Pancreas (tissue), 10 donors: ENCODE measurements at regions not wholly inside any gene's neighbourhood (a gene's known extent, or its start where the extent isn't known, plus 50 kb on each side); places are given as distances from the start of the nearest gene placed in this dataset.

ENCODE experiments used
- ATAC-seq, 4 donors: fragments of 200-7000 bp; cut with Tn5 transposase; one replicate each; pipeline versions ENCODE4 v1.8.0 to v1.9.1; 2020; ENCODE audit warnings: mild to moderate bottlenecking in 4 of 4, moderate library complexity in 4 of 4
- DNase-seq, 6 donors: peaks; one replicate each; pipeline ENCODE4 v3.0.0-alpha.2; 2020
- FAIRE-seq: peaks from 2 replicates; lab custom pipeline; 2012; peaks lifted over from hg19 to GRCh38; lab: Jason Lieb, UNC
- H3K27ac ChIP-seq, 4 donors: fragments of 200-600 bp; sonication (generic); 1 replicate in 3 of 4; 2 replicates in 1 of 4; pipeline versions ENCODE4 v1.5.0 to v1.8.0; 2020
- H3K27me3 ChIP-seq, 4 donors: fragments of 200-600 bp; one replicate each; pipeline ENCODE4 v1.8.0; 2021
- H3K36me3 ChIP-seq, 3 donors: fragments of 200-600 bp; sonication (generic) in 1 of 3; one replicate each; pipeline versions ENCODE4 v1.5.0 to v1.8.0; 2020 to 2021
- H3K4me1 ChIP-seq, 3 donors: fragments of 200-600 bp; one replicate each; pipeline ENCODE4 v1.8.0; 2021
- H3K4me3 ChIP-seq, 4 donors: fragments of 200-600 bp; sonication (generic) in 2 of 4; one replicate each; pipeline versions ENCODE4 v1.5.0 to v1.8.0; 2020 to 2021
- H3K9me3 ChIP-seq, 4 donors: fragments of 200-600 bp; one replicate each; pipeline ENCODE4 v1.8.0; 2021
- WGBS, 2 donors: extraction: QIAGEN DNeasy Blood & Tissue Kit; methylation state at CpG; one replicate each; pipeline ENCODE4 v1.1.7; 2013; 5-methylcytosine and 5-hydroxymethylcytosine counted together
- intact Hi-C, 3 donors: fragments of 100-400 bp; cut with DNase I; formaldehyde crosslinking; loops; one replicate each; pipeline versions ENCODE4 v1.11.1 to v1.14.2; 2022
- TF ChIP-seq, protein P1 (sequence below), 4 donors: fragments of 200-600 bp; sonication (generic) in 3 of 4; IDR thresholded peaks; one replicate each; pipeline versions ENCODE4 v1.5.0 to v1.8.0; 2021; ENCODE audit warnings: antibody characterized with exemption in 4 of 4
- donor health status: healthy with polysubstance abuse.
- donor health status: DM: no; HTN: no; CAD: no; lungs with moderate emphysema.
- donor health status: DM: no; HTN: no; CAD: no.
- donor health status: control.
- donor health status: control.
- donor health status: Bipolar disorder and iron deficiency.
- donor health status: DM: yes; HTN: yes; CAD: no.
- donor health status: DM: no; HTN: no; CAD: no.
- donor health status: DM: no; HTN: no; CAD: no.
- donor health status: DM: yes; HTN: yes; CAD: no.

DNA sequence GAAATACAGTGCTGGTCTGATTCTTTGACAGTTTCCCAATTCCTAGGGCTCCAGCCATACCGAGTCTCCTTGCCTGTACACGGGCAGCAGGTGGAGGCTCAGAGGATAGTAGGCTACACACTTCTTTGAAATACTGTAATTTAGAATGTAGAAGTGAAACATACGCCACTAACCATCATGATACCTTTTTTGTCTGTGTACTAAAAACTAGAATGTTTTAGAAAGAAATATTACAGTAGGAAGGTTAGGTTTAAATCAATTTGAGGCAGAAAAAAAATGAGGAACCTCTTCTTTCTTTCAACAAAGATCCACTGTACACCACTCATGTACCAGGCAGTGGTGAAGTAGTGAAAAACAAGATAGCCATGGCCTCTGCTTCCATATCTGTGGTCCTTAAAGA, 354.7 kb downstream of the MCTP2 start:
- Histone ChIP-seq H3K27ac (no peak overlapping the region), H3K36me3 (no peaks in the 10 kb centered on the region), H3K27me3 (no peaks in the 10 kb centered on the region), H3K9me3 (no peaks in the 10 kb centered on the region), H3K4me1 (no peaks in the 10 kb centered on the region), H3K4me3 (no peak overlapping the region)
- DNase-seq, result no peak
- no peak for ATAC-seq
- 49 to 66% methylated on average over 3 of the region's 3 CpGs for WGBS, 2 donors
- TF ChIP-seq, protein P1, sequence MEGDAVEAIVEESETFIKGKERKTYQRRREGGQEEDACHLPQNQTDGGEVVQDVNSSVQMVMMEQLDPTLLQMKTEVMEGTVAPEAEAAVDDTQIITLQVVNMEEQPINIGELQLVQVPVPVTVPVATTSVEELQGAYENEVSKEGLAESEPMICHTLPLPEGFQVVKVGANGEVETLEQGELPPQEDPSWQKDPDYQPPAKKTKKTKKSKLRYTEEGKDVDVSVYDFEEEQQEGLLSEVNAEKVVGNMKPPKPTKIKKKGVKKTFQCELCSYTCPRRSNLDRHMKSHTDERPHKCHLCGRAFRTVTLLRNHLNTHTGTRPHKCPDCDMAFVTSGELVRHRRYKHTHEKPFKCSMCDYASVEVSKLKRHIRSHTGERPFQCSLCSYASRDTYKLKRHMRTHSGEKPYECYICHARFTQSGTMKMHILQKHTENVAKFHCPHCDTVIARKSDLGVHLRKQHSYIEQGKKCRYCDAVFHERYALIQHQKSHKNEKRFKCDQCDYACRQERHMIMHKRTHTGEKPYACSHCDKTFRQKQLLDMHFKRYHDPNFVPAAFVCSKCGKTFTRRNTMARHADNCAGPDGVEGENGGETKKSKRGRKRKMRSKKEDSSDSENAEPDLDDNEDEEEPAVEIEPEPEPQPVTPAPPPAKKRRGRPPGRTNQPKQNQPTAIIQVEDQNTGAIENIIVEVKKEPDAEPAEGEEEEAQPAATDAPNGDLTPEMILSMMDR (IDR thresholded peaks at IDR 0.05), result no peak
- intact Hi-C loops, result no loop called here
- FAIRE-seq, result no peak

DNA sequence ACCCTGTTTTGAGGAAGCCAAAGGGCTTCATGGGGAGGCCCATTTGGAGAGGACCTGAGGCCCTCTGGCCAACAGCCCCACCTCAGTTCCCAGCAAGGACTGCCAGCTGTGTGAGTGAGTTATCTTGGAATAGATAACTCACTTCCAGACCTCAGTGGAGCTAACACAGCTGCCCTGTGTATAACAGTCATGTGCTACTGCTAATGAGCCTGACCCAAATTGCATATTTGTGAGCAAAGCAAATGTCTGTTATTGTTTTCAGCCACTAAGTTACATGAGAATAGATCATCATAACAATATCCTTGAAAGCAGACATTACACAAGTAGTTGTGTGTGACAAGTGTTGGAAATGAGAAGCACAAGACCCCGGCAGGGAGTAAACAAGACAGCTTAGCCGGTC, 355.8 kb downstream of the MCTP2 start:
- H3K27ac ChIP-seq, result no peak overlapping the region
- H3K36me3 ChIP-seq, result no peaks in the 10 kb centered on the region
- H3K27me3 ChIP-seq, result peaks cover 0 to 4% (median 0%) of the 10 kb centered on the region in 4 donors
- intact Hi-C loops, result no loop called here
- no peaks in the 10 kb centered on the region for H3K9me3 ChIP-seq
- DNase-seq (no peak), ATAC-seq (no peak), FAIRE-seq (no peak)
- TF ChIP-seq, protein P1 (IDR thresholded peaks at IDR 0.05), result no peak
- no peaks in the 10 kb centered on the region for H3K4me1 ChIP-seq
- no peak overlapping the region for H3K4me3 ChIP-seq
- 53 to 57% methylated on average over 2 of the region's 2 CpGs for WGBS, 2 donors

- no peak overlapping the region for H3K4me3 ChIP-seq
- DNase-seq (no peak), ATAC-seq (no peak), FAIRE-seq (no peak)
- intact Hi-C loops, result no loop called here
- no peaks in the 10 kb centered on the region for H3K9me3 ChIP-seq
- no peak overlapping the region for H3K27ac ChIP-seq
- H3K27me3 ChIP-seq, result peaks cover 0 to 4% (median 0%) of the 10 kb centered on the region in 4 donors
- WGBS, 2 donors, result 74 to 76% methylated on average over 4 of the region's 4 CpGs
- no peaks in the 10 kb centered on the region for H3K4me1 ChIP-seq
- TF ChIP-seq, protein P1 (IDR thresholded peaks at IDR 0.05), result no peak
- H3K36me3 ChIP-seq, result no peaks in the 10 kb centered on the region
Measured at GRCh38 chr15:94588993-94589392, 357.6 kb downstream of the MCTP2 start.

- intact Hi-C loops, result no loop called here
- no peak for FAIRE-seq
- Histone ChIP-seq H3K9me3 (no peaks in the 10 kb centered on the region), H3K4me1 (no peaks in the 10 kb centered on the region), H3K4me3 (no peak overlapping the region), H3K27ac (no peak overlapping the region), H3K27me3 (peaks cover 0 to 11% (median 0%) of the 10 kb centered on the region in 4 donors), H3K36me3 (no peaks in the 10 kb centered on the region)
- no peak for DNase-seq
- TF ChIP-seq, protein P1 (IDR thresholded peaks at IDR 0.05), result no peak
- ATAC-seq, result no peak
Measured at GRCh38 chr15:94592495-94592894, 361.1 kb downstream of the MCTP2 start.

GRCh38 chr15:94596707-94597106, 365.3 kb downstream of the MCTP2 start:
- TF ChIP-seq, protein P1 (IDR thresholded peaks at IDR 0.05), result no peak
- intact Hi-C loops, result no loop called here

More at GRCh38 chr15:94596707-94597106, 365.3 kb downstream of the MCTP2 start:
- H3K27me3 ChIP-seq, result peaks cover 0 to 13% (median 0%) of the 10 kb centered on the region in 4 donors
- no peaks in the 10 kb centered on the region for H3K4me1 ChIP-seq
- ATAC-seq, result no peak
- WGBS, 2 donors, result 52 to 65% methylated on average over 1 of the region's 1 CpG
- H3K27ac ChIP-seq, result no peak overlapping the region
- no peaks in the 10 kb centered on the region for H3K36me3 ChIP-seq
- H3K4me3 ChIP-seq, result no peak overlapping the region
- FAIRE-seq, result no peak
- H3K9me3 ChIP-seq, result no peaks in the 10 kb centered on the region
- DNase-seq, result no peak
